H1 (cell line): ENCODE measurements at regions not wholly inside any gene's neighbourhood (a gene's known extent, or its start where the extent isn't known, plus 50 kb on each side); places are given as distances from the start of the nearest gene placed in this dataset.

ENCODE experiments used
- CTCF ChIA-PET: fragments of 300-600 bp; sonication (Branson Sonifier 250); formaldehyde crosslinking; loops from one replicate; lab custom pipeline; 2021; ENCODE audit not compliant: partially characterized antibody; lab: Charles Lee
- POLR2A ChIA-PET: fragments of 300-600 bp; sonication (Branson Sonifier 250); formaldehyde crosslinking; loops from one replicate; lab custom pipeline; 2021; ENCODE audit warnings: inconsistent platforms; ENCODE audit not compliant: partially characterized antibody; lab: Charles Lee
- DNase-seq, 2 experiments: peaks; one replicate each; pipeline versions ENCODE4 v3.0.0 to v3.0.0-alpha.2; 2010 to 2022; ENCODE audit warnings: low spot score in 2 of 2, low read depth in 1 of 2, mixed read lengths in 1 of 2
- FAIRE-seq: peaks from 2 replicates; lab custom pipeline; 2011; peaks lifted over from hg19 to GRCh38; lab: Jason Lieb, UNC
- H2AFZ ChIP-seq: 2 replicates; pipeline ENCODE4 v1.8.1; 2012; ENCODE audit warnings: low read length, inconsistent platforms
- H2AK5ac ChIP-seq: 2 replicates; pipeline ENCODE4 v1.6.1; 2013; ENCODE audit warnings: low read depth, low read length
- H2BK120ac ChIP-seq: replicated peaks from 2 replicates; pipeline ENCODE3; 2013; ENCODE audit warnings: low read depth, low read length, inconsistent platforms
- H2BK12ac ChIP-seq: 2 replicates; pipeline ENCODE4 v1.6.1; 2013; ENCODE audit warnings: low read depth, low read length
- H2BK15ac ChIP-seq: 2 replicates; pipeline ENCODE4 v1.6.1; 2013; ENCODE audit warnings: low read length
- H2BK20ac ChIP-seq: 2 replicates; pipeline ENCODE4 v1.6.1; 2013; ENCODE audit warnings: low read length
- H2BK5ac ChIP-seq: 2 replicates; pipeline ENCODE4 v1.6.1; 2013; ENCODE audit warnings: low read depth, low read length
- H3K14ac ChIP-seq: 2 replicates; pipeline ENCODE4 v1.6.1; 2013; ENCODE audit warnings: inconsistent platforms; ENCODE audit not compliant: insufficient read length
- H3K18ac ChIP-seq: 2 replicates; pipeline ENCODE4 v1.6.1; 2013; ENCODE audit warnings: low read length; ENCODE audit errors: extremely low read depth
- H3K23ac ChIP-seq: 2 replicates; pipeline ENCODE4 v1.6.1; 2013; ENCODE audit warnings: inconsistent platforms; ENCODE audit not compliant: insufficient read length
- H3K23me2 ChIP-seq: 2 replicates; pipeline ENCODE4 v1.6.1; 2013; ENCODE audit warnings: low read depth, low read length
- H3K27ac ChIP-seq: 2 replicates; pipeline ENCODE4 v1.6.1; 2011; ENCODE audit warnings: low read depth, low read length, inconsistent platforms
- H3K27me3 ChIP-seq, 4 experiments: replicated peaks in 1 of 4; 1 replicate in 1 of 4; 2 replicates in 3 of 4; pipeline versions ENCODE4 v1.6.1 to v1.8.1; 2011 to 2013; ENCODE audit warnings: low read length in 3 of 4, mild to moderate bottlenecking in 3 of 4, inconsistent platforms in 2 of 4, mixed read lengths in 2 of 4, moderate library complexity in 1 of 4; ENCODE audit not compliant: control insufficient read depth in 3 of 4, insufficient read depth in 3 of 4; ENCODE audit errors: extremely low read depth in 1 of 4
- H3K36me3 ChIP-seq, 4 experiments: 2 replicates each; pipeline versions ENCODE4 v1.6.1 to v1.8.1; 2011 to 2013; ENCODE audit warnings: mild to moderate bottlenecking in 4 of 4, low read length in 3 of 4, moderate library complexity in 2 of 4, control low read depth in 1 of 4, inconsistent platforms in 1 of 4; ENCODE audit not compliant: insufficient read depth in 4 of 4, control insufficient read depth in 2 of 4
- H3K4ac ChIP-seq: replicated peaks from 2 replicates; pipeline ENCODE3; 2013; ENCODE audit warnings: low read length, low read depth, mixed read lengths, inconsistent platforms; ENCODE audit not compliant: insufficient read length
- H3K4me1 ChIP-seq, 4 experiments: replicated peaks in 1 of 4; 1 replicate in 1 of 4; 2 replicates in 3 of 4; pipeline versions ENCODE4 v1.6.1 to v1.8.1; 2011 to 2013; ENCODE audit warnings: low read length in 3 of 4, inconsistent platforms in 2 of 4, mixed read lengths in 1 of 4; ENCODE audit not compliant: insufficient read depth in 4 of 4, control insufficient read depth in 3 of 4
- H3K4me2 ChIP-seq, 2 experiments: 2 replicates each; pipeline versions ENCODE4 v1.6.1 to v1.8.1; 2011 to 2013; ENCODE audit warnings: low read depth in 2 of 2, low read length in 2 of 2, control low read depth in 1 of 2, inconsistent platforms in 1 of 2, mild to moderate bottlenecking in 1 of 2; ENCODE audit not compliant: insufficient read depth in 1 of 2
- H3K4me3 ChIP-seq, 4 experiments: fragments of 200-600, 300-600 bp in 1 of 4; sonication (generic), shearing (Covaris generic), sonication (Bioruptor Twin) in 1 of 4; 2 replicates each; pipeline versions ENCODE4 v1.5.1 to v1.8.1; 2011 to 2016; ENCODE audit warnings: low read length in 4 of 4, low read depth in 3 of 4, control low read depth in 2 of 4, inconsistent platforms in 2 of 4, mild to moderate bottlenecking in 2 of 4, mixed read lengths in 1 of 4, moderate library complexity in 1 of 4; ENCODE audit not compliant: insufficient read depth in 2 of 4; ENCODE audit errors: extremely low read depth in 1 of 4
- H3K56ac ChIP-seq: replicated peaks from 2 replicates; pipeline ENCODE3; 2013; ENCODE audit warnings: low read depth, mild to moderate bottlenecking, mixed read lengths, low read length, inconsistent platforms; ENCODE audit not compliant: insufficient read length
- H3K79me1 ChIP-seq: 2 replicates; pipeline ENCODE4 v1.6.1; 2013; ENCODE audit warnings: low read depth, low read length, control low read depth
- H3K79me2 ChIP-seq, 2 experiments: 2 replicates each; pipeline versions ENCODE4 v1.6.1 to v1.8.1; 2012 to 2013; ENCODE audit warnings: low read length in 2 of 2, mild to moderate bottlenecking in 2 of 2, inconsistent platforms in 1 of 2; ENCODE audit not compliant: insufficient read depth in 2 of 2, control insufficient read depth in 1 of 2
- H3K9ac ChIP-seq, 4 experiments: replicated peaks in 1 of 4; 1 replicate in 1 of 4; 2 replicates in 3 of 4; pipeline versions ENCODE4 v1.6.1 to v1.8.1; 2011 to 2013; ENCODE audit warnings: low read depth in 3 of 4, low read length in 3 of 4, control low read depth in 2 of 4, mild to moderate bottlenecking in 2 of 4, moderate library complexity in 2 of 4, inconsistent platforms in 1 of 4; ENCODE audit errors: extremely low read depth in 1 of 4
- H3K9me3 ChIP-seq, 2 experiments: 2 replicates each; pipeline versions ENCODE4 v1.6.1 to v1.8.1; 2012 to 2013; ENCODE audit warnings: mild to moderate bottlenecking in 2 of 2, moderate library complexity in 2 of 2, control low read depth in 1 of 2, inconsistent platforms in 1 of 2, low read depth in 1 of 2, low read length in 1 of 2, mixed read lengths in 1 of 2; ENCODE audit not compliant: insufficient read depth in 2 of 2
- H4K20me1 ChIP-seq, 2 experiments: replicated peaks in 1 of 2; 2 replicates each; pipeline versions ENCODE3 to v1.8.1; 2011 to 2013; ENCODE audit warnings: inconsistent platforms in 2 of 2, low read length in 2 of 2, mild to moderate bottlenecking in 1 of 2; ENCODE audit not compliant: insufficient read depth in 2 of 2, control insufficient read depth in 1 of 2
- H4K5ac ChIP-seq: 2 replicates; pipeline ENCODE4 v1.6.1; 2013; ENCODE audit warnings: low read length, low read depth, mixed read lengths, inconsistent platforms; ENCODE audit not compliant: insufficient read length
- H4K8ac ChIP-seq: 2 replicates; pipeline ENCODE4 v1.8.0; 2013; ENCODE audit warnings: mild to moderate bottlenecking, moderate library complexity, low read length, inconsistent platforms; ENCODE audit not compliant: insufficient read depth; ENCODE audit errors: extremely low read depth
- H4K91ac ChIP-seq: replicated peaks from 2 replicates; pipeline ENCODE3; 2013; ENCODE audit warnings: low read length, mixed read lengths, inconsistent platforms; ENCODE audit not compliant: insufficient read length
- POU5F1 ChIP-seq: IDR thresholded peaks from 2 replicates; pipeline ENCODE4 v1.6.1; 2011; ENCODE audit warnings: low read depth, mild to moderate bottlenecking, low read length, moderate library complexity
- RFX5 ChIP-seq: IDR thresholded peaks from 2 replicates; pipeline ENCODE4 v1.6.1; 2011; ENCODE audit warnings: low read depth, low read length, improper control_type of control experiment, borderline replicate concordance
- TCF12 ChIP-seq: IDR thresholded peaks from 2 replicates; pipeline ENCODE4 v1.6.1; 2011; ENCODE audit warnings: low read depth, mild to moderate bottlenecking, low read length
- WGBS, 2 experiments: shearing (Covaris generic) in 1 of 2; methylation state at CpG; one replicate each; pipeline versions ENCODE4 v1.1.6 to v1.1.7; 2013 to 2015; ENCODE audit warnings: low lambda C conversion rate in 2 of 2, mixed read lengths in 2 of 2, inconsistent platforms in 1 of 2, low coverage in 1 of 2, missing lambda C conversion rate in 1 of 2; ENCODE audit not compliant: insufficient replicate concordance in 2 of 2, insufficient coverage in 1 of 2, insufficient read length in 1 of 2; ENCODE audit errors: extremely low coverage in 1 of 2, missing lambda C conversion rate in 1 of 2; 5-methylcytosine and 5-hydroxymethylcytosine counted together

DNA sequence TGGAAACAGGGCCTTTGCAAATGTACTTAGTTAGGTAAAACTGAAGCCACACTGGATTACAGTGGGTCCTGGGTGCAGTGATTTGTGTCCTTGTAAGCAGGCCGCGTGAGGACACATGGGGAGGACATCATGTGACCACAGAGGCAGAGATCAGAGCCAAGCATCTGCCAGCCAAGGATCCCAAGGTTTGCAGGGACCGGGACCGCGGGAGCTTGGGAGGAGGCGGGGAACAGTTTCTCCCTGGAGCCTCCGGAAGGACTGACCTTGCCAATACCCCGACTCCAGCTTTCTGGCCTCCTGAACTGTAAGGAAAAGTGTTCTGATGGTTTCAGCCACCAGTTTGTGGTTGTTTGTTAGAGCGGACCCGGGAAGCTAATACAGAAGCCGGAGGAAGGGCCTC is 500.9 kb downstream of the PREX1 start (continued):
- no peak for TF ChIP-seq POU5F1

DNA sequence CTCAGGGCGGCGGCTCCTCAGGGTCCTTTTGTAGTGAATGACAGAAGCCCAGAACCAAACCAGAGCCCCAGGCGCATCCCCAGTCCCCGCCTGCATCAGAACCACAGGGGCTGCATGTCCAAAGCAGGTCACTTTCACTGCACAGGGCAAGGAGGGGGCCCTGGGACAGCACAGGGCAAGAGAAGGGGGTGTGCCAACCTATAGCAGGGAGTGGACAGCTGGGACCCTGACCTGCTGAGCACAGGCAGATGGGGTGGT is 501.4 kb downstream of the PREX1 start:
- H3K79me1 ChIP-seq, result no peaks in the 10 kb centered on the region
- H3K9me3 ChIP-seq, result no peaks in the 10 kb centered on the region
- no peak overlapping the region for H4K91ac ChIP-seq
- no peak overlapping the region for H3K9ac ChIP-seq
- TF ChIP-seq TCF12 (no peak), RFX5 (no peak)
- no peaks in the 10 kb centered on the region for H3K27me3 ChIP-seq
- DNase-seq (no peak), FAIRE-seq (no peak)
- peaks cover 0 to 4% (median 2%) of the 10 kb centered on the region in 4 experiments; a peak in 3 of 7 replicates for H3K4me1 ChIP-seq
- 0 out of 2 replicates have a peak overlapping the region, but pooled peaks have one; percentile 61 for H2BK15ac ChIP-seq
- no peak overlapping the region for H3K27ac ChIP-seq
- H2BK120ac ChIP-seq, result no peak overlapping the region
- ChIA-PET POLR2A (no interaction called here), CTCF (interaction anchor here (0.6 to 1.4 kb wide), 2 partner anchors 13 to 294 kb away, joined by 3 to 5 read pairs; no protein-coding TSS in a partner anchor)
- H4K20me1 ChIP-seq, result no peaks in the 10 kb centered on the region
- H3K36me3 ChIP-seq, result no peaks in the 10 kb centered on the region
- no peak overlapping the region for H3K4me3 ChIP-seq
- no peaks in the 10 kb centered on the region for H3K79me2 ChIP-seq
- no peak overlapping the region for H3K4me2 ChIP-seq
- H3K14ac ChIP-seq, result no peak overlapping the region
- H2BK5ac ChIP-seq, result no peak overlapping the region
- no peak overlapping the region for H3K23ac ChIP-seq
- H2BK20ac ChIP-seq, result no peak overlapping the region
- no peak overlapping the region for H3K56ac ChIP-seq
- no peaks in the 10 kb centered on the region for H3K23me2 ChIP-seq
- no peak overlapping the region for H3K18ac ChIP-seq
- no peak overlapping the region for H4K5ac ChIP-seq
- 81% methylated on average over 4 of the region's 4 CpGs; no CpG with 5 or more reads in 1 of the 2 experiments for WGBS, 2 experiments
- H2AFZ ChIP-seq, result no peak overlapping the region
- H2AK5ac ChIP-seq, result no peak overlapping the region
- no peak overlapping the region for H3K4ac ChIP-seq
- 0 out of 2 replicates have a peak overlapping the region, but pooled peaks have one; percentile 60 for H2BK12ac ChIP-seq
- no peak overlapping the region for H4K8ac ChIP-seq
